ENCODE measurements at regions not wholly inside any gene's neighbourhood (a gene's known extent, or its start where the extent isn't known, plus 50 kb on each side); places are given as distances from the start of the nearest gene placed in this dataset.

GRCh38 chr5:165173651-165174050 is 1668.2 kb downstream of the MAT2B start:
- no peak overlapping the region for H3K27ac ChIP-seq (ENCODE audit: low read depth, low read length)
- no peak overlapping the region for H3K9ac ChIP-seq (ENCODE audit: low read length)
- H3K79me2 ChIP-seq (ENCODE audit: insufficient read depth, low read length) = no peaks in the 10 kb centered on the region
- H3K4me3 ChIP-seq (ENCODE audit: insufficient read depth, low read length, poor library complexity, severe bottlenecking) = no peak overlapping the region
- no peaks in the 10 kb centered on the region for H3K9me3 ChIP-seq (ENCODE audit: insufficient read depth, low read length)
- H3K27me3 ChIP-seq (ENCODE audit: low read length) = no peaks in the 10 kb centered on the region
- H2AFZ ChIP-seq (ENCODE audit: low read depth, low read length, severe bottlenecking) = no peak overlapping the region
- H4K20me1 ChIP-seq (ENCODE audit: low read depth, low read length) = no peaks in the 10 kb centered on the region
- no peak overlapping the region for H3K4me2 ChIP-seq (ENCODE audit: low read depth, low read length, poor library complexity, severe bottlenecking)
- no peaks in the 10 kb centered on the region for H3K36me3 ChIP-seq (ENCODE audit: low read length)
- H3K9me2 ChIP-seq (replicated peaks; ENCODE audit: insufficient read depth, low read length) = no peaks in the 10 kb centered on the region
- TF ChIP-seq, protein P1, sequence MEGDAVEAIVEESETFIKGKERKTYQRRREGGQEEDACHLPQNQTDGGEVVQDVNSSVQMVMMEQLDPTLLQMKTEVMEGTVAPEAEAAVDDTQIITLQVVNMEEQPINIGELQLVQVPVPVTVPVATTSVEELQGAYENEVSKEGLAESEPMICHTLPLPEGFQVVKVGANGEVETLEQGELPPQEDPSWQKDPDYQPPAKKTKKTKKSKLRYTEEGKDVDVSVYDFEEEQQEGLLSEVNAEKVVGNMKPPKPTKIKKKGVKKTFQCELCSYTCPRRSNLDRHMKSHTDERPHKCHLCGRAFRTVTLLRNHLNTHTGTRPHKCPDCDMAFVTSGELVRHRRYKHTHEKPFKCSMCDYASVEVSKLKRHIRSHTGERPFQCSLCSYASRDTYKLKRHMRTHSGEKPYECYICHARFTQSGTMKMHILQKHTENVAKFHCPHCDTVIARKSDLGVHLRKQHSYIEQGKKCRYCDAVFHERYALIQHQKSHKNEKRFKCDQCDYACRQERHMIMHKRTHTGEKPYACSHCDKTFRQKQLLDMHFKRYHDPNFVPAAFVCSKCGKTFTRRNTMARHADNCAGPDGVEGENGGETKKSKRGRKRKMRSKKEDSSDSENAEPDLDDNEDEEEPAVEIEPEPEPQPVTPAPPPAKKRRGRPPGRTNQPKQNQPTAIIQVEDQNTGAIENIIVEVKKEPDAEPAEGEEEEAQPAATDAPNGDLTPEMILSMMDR (IDR thresholded peaks at IDR 0.05; ENCODE audit: insufficient read depth, low read length, poor library complexity, severe bottlenecking) = no peak
- TF ChIP-seq EZH2phosphoT487 (conservative IDR thresholded peaks at IDR 0.05; ENCODE audit: low read length) = no peak
- no peaks in the 10 kb centered on the region for H3F3A ChIP-seq (ENCODE audit: insufficient read depth)

GRCh38 chr5:165175041-165175440 is 1669.6 kb downstream of the MAT2B start:
- Histone ChIP-seq H3K4me2 (ENCODE audit: low read depth, low read length, poor library complexity, severe bottlenecking) (no peak overlapping the region), H3K9me3 (ENCODE audit: insufficient read depth, low read length) (no peaks in the 10 kb centered on the region), H3K9me2 (replicated peaks; ENCODE audit: insufficient read depth, low read length) (no peaks in the 10 kb centered on the region), H3K9ac (ENCODE audit: low read length) (no peak overlapping the region), H3K79me2 (ENCODE audit: insufficient read depth, low read length) (no peaks in the 10 kb centered on the region), H3F3A (ENCODE audit: insufficient read depth) (no peaks in the 10 kb centered on the region), H3K36me3 (ENCODE audit: low read length) (no peaks in the 10 kb centered on the region), H4K20me1 (ENCODE audit: low read depth, low read length) (no peaks in the 10 kb centered on the region), H3K27me3 (ENCODE audit: low read length) (no peaks in the 10 kb centered on the region), H3K27ac (ENCODE audit: low read depth, low read length) (no peak overlapping the region), H3K4me3 (ENCODE audit: insufficient read depth, low read length, poor library complexity, severe bottlenecking) (no peak overlapping the region), H2AFZ (ENCODE audit: low read depth, low read length, severe bottlenecking) (no peak overlapping the region)
- TF ChIP-seq EZH2phosphoT487 (conservative IDR thresholded peaks at IDR 0.05; ENCODE audit: low read length) = no peak
- TF ChIP-seq, protein P1 (IDR thresholded peaks at IDR 0.05; ENCODE audit: insufficient read depth, low read length, poor library complexity, severe bottlenecking) = no peak

DNA sequence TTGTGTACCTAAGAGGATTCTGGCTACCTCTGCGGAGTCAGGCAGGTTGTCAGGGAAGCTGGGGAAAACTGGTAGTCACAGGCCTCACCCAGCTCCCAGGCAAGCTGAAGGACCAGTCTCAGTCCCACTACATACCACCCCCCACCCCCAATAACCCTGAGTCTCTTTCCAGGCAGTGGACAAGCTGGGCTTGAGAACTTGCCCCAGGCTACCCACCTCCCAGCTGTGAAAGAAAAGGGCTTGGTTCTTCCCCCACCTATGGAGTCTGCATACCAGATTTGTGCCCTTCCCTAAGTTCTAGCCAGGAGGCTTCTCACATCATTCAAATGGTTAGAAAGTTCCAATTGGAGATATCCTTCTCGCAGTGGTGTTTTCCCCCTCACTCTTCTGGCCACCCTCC is 1678.8 kb downstream of the MAT2B start:
- H4K20me1 ChIP-seq (ENCODE audit: low read depth, low read length) = no peaks in the 10 kb centered on the region
- no peaks in the 10 kb centered on the region for H3K36me3 ChIP-seq (ENCODE audit: low read length)
- no peak overlapping the region for H2AFZ ChIP-seq (ENCODE audit: low read depth, low read length, severe bottlenecking)
- no peak for TF ChIP-seq EZH2phosphoT487 (conservative IDR thresholded peaks at IDR 0.05; ENCODE audit: low read length)
- TF ChIP-seq, protein P1 (IDR thresholded peaks at IDR 0.05; ENCODE audit: insufficient read depth, low read length, poor library complexity, severe bottlenecking) = no peak
- no peaks in the 10 kb centered on the region for H3K9me3 ChIP-seq (ENCODE audit: insufficient read depth, low read length)
- H3F3A ChIP-seq (ENCODE audit: insufficient read depth) = no peaks in the 10 kb centered on the region
- no peak overlapping the region for H3K4me3 ChIP-seq (ENCODE audit: insufficient read depth, low read length, poor library complexity, severe bottlenecking)
- H3K9ac ChIP-seq (ENCODE audit: low read length) = no peak overlapping the region
- no peaks in the 10 kb centered on the region for H3K9me2 ChIP-seq (replicated peaks; ENCODE audit: insufficient read depth, low read length)
- no peak overlapping the region for H3K27ac ChIP-seq (ENCODE audit: low read depth, low read length)
- no peak overlapping the region for H3K4me2 ChIP-seq (ENCODE audit: low read depth, low read length, poor library complexity, severe bottlenecking)
- H3K79me2 ChIP-seq (ENCODE audit: insufficient read depth, low read length) = no peaks in the 10 kb centered on the region
- no peaks in the 10 kb centered on the region for H3K27me3 ChIP-seq (ENCODE audit: low read length)

All from SU-DHL-6 (cell line).